ENCODE measurements at regions not wholly inside any gene's neighbourhood (a gene's known extent, or its start where the extent isn't known, plus 50 kb on each side); places are given as distances from the start of the nearest gene placed in this dataset.

- TF ChIP-seq EP300 (IDR thresholded peaks at IDR 0.05): no peak
- no peak for TF ChIP-seq POLR2AphosphoS5 (IDR thresholded peaks at IDR 0.05)
- no peak for TF ChIP-seq CTCF (IDR thresholded peaks at IDR 0.05)
- no peak for TF ChIP-seq POLR2A (IDR thresholded peaks at IDR 0.05)
- Histone ChIP-seq H3K27me3 (no peaks in the 10 kb centered on the region), H3K4me3 (no peak overlapping the region), H3K9me3 (peaks cover 0 to 5% (median 0%) of the 10 kb centered on the region in 3 donors), H3K27ac (no peak overlapping the region), H3K36me3 (no peaks in the 10 kb centered on the region), H3K4me1 (no peaks in the 10 kb centered on the region)
- WGBS, 2 donors (ENCODE audit: low coverage in 1 of 2): 37 to 45% methylated on average over 9 of the region's 9 CpGs
- no peak for ATAC-seq
Measured at GRCh38 chr12:105912882-105913678, 225.7 kb downstream of the NUAK1 start.

GRCh38 chr12:105915997-105916759 is 222.6 kb downstream of the NUAK1 start:
- 94 to 97% methylated on average over 2 to 3 of the region's 3 CpGs for WGBS, 2 donors (ENCODE audit: low coverage in 1 of 2)

GRCh38 chr12:105916760-105917039 is 222.1 kb downstream of the NUAK1 start:
- Histone ChIP-seq H3K27me3 (no peaks in the 10 kb centered on the region), H3K4me1 (no peaks in the 10 kb centered on the region), H3K36me3 (no peaks in the 10 kb centered on the region), H3K4me3 (no peak overlapping the region), H3K9me3 (peaks cover 0 to 5% (median 0%) of the 10 kb centered on the region in 3 donors), H3K27ac (no peak overlapping the region)
- TF ChIP-seq EP300 (IDR thresholded peaks at IDR 0.05) (no peak), POLR2A (IDR thresholded peaks at IDR 0.05) (no peak), POLR2AphosphoS5 (IDR thresholded peaks at IDR 0.05) (no peak), CTCF (IDR thresholded peaks at IDR 0.05) (no peak)
- no peak for ATAC-seq

More at GRCh38 chr12:105915997-105916759, 222.6 kb downstream of the NUAK1 start:
- no peaks in the 10 kb centered on the region for H3K27me3 ChIP-seq
- H3K4me3 ChIP-seq: no peak overlapping the region
- no peak overlapping the region for H3K27ac ChIP-seq
- ATAC-seq: no peak
- H3K9me3 ChIP-seq: peaks cover 0 to 5% (median 0%) of the 10 kb centered on the region in 3 donors
- no peak for TF ChIP-seq POLR2AphosphoS5 (IDR thresholded peaks at IDR 0.05)
- TF ChIP-seq EP300 (IDR thresholded peaks at IDR 0.05): no peak
- no peak for TF ChIP-seq CTCF (IDR thresholded peaks at IDR 0.05)
- no peak for TF ChIP-seq POLR2A (IDR thresholded peaks at IDR 0.05)
- no peaks in the 10 kb centered on the region for H3K4me1 ChIP-seq
- H3K36me3 ChIP-seq: no peaks in the 10 kb centered on the region

GRCh38 chr12:105920161-105920684 is 218.5 kb downstream of the NUAK1 start:
- H3K27ac ChIP-seq: no peak overlapping the region
- H3K9me3 ChIP-seq: no peaks in the 10 kb centered on the region
- H3K4me3 ChIP-seq: no peak overlapping the region
- H3K36me3 ChIP-seq: no peaks in the 10 kb centered on the region
- H3K4me1 ChIP-seq: no peaks in the 10 kb centered on the region
- ATAC-seq: no peak
- 41% methylated on average over 4 of the region's 4 CpGs for WGBS, 2 donors (ENCODE audit: low coverage in 1 of 2)
- H3K27me3 ChIP-seq: no peaks in the 10 kb centered on the region
- no peak for TF ChIP-seq POLR2AphosphoS5 (IDR thresholded peaks at IDR 0.05)
- no peak for TF ChIP-seq POLR2A (IDR thresholded peaks at IDR 0.05)
- TF ChIP-seq EP300 (IDR thresholded peaks at IDR 0.05): no peak
- no peak for TF ChIP-seq CTCF (IDR thresholded peaks at IDR 0.05)
